Cardiac septum (tissue), 1 donor: ENCODE measurements at regions not wholly inside any gene's neighbourhood (a gene's known extent, or its start where the extent isn't known, plus 50 kb on each side); places are given as distances from the start of the nearest gene placed in this dataset.
"Not testable (repeated sequence)": the region's sequence is repeated elsewhere in the genome, so short reads cannot be mapped to it uniquely, and the experiment has no call there.

ENCODE experiments used
- DNase-seq: peaks from one replicate; pipeline ENCODE4 v3.0.0-alpha.2; 2020; ENCODE audit warnings: low spot score
- intact Hi-C: fragments of 100-400 bp; cut with DNase I; formaldehyde crosslinking; loops from one replicate; pipeline ENCODE4 v1.14.0; 2022
- donor health status: DM: no; HTN: no; CAD: no.

GRCh38 chr5:67904366-67904765 is 311.2 kb upstream of the PIK3R1 start:
- DNase-seq = no peak
- intact Hi-C loops = no loop called here

GRCh38 chr5:67903656-67904055 is 311.9 kb upstream of the PIK3R1 start:
- DNase-seq = no peak
- intact Hi-C loops = no loop called here

GRCh38 chr5:67903121-67903520 is 312.4 kb upstream of the PIK3R1 start:
- intact Hi-C loops = no loop called here
- DNase-seq = no peak

GRCh38 chr5:67902497-67902830 is 313.1 kb upstream of the PIK3R1 start:
- DNase-seq = no peak
- intact Hi-C loops = no loop called here

- no peak for DNase-seq
- intact Hi-C loops = no loop called here
Observed at GRCh38 chr5:67901814-67902496, 313.6 kb upstream of the PIK3R1 start.

- intact Hi-C loops = no loop called here
- DNase-seq = no peak
Observed at GRCh38 chr5:67900514-67900913, 315.0 kb upstream of the PIK3R1 start.

GRCh38 chr5:67897980-67898379 is 317.6 kb upstream of the PIK3R1 start:
- no peak for DNase-seq
- intact Hi-C loops = no loop called here

- no peak for DNase-seq
- intact Hi-C loops = no loop called here
Observed at GRCh38 chr5:67897431-67897830, 318.1 kb upstream of the PIK3R1 start.

- intact Hi-C loops = no loop called here
- no peak for DNase-seq
Observed at GRCh38 chr5:67896930-67897313, 318.6 kb upstream of the PIK3R1 start.

GRCh38 chr5:67896311-67896929 is 319.1 kb upstream of the PIK3R1 start:
- DNase-seq = no peak
- intact Hi-C loops = no loop called here

GRCh38 chr5:67889870-67890269 is 325.7 kb upstream of the PIK3R1 start:
- intact Hi-C loops, DNase-seq: not testable (repeated sequence)

GRCh38 chr5:67887748-67888161 is 327.8 kb upstream of the PIK3R1 start:
- DNase-seq = no peak
- intact Hi-C loops = no loop called here

GRCh38 chr5:67886761-67887160 is 328.8 kb upstream of the PIK3R1 start:
- intact Hi-C loops = no loop called here
- DNase-seq = no peak

GRCh38 chr5:67880876-67881275 is 334.7 kb upstream of the PIK3R1 start:
- intact Hi-C loops = no loop called here
- no peak for DNase-seq

- intact Hi-C loops = no loop called here
- DNase-seq = no peak
Observed at GRCh38 chr5:67880511-67880805, 335.1 kb upstream of the PIK3R1 start.

GRCh38 chr5:67879620-67880510 is 335.7 kb upstream of the PIK3R1 start:
- intact Hi-C loops = no loop called here
- DNase-seq = no peak

GRCh38 chr5:67878933-67879332 is 336.6 kb upstream of the PIK3R1 start:
- intact Hi-C loops = no loop called here
- no peak for DNase-seq

- intact Hi-C loops = no loop called here
- no peak for DNase-seq
Observed at GRCh38 chr5:67876371-67876770, 339.2 kb upstream of the PIK3R1 start.

- no peak for DNase-seq
- intact Hi-C loops = no loop called here
Observed at GRCh38 chr5:67875601-67876000, 340.0 kb upstream of the PIK3R1 start.

GRCh38 chr5:67873935-67874334 is 341.6 kb upstream of the PIK3R1 start:
- intact Hi-C loops = loop anchor here (5.0 kb wide), 1 partner anchor 67 kb away; no protein-coding TSS in a partner anchor
- no peak for DNase-seq

GRCh38 chr5:67870662-67871061 is 344.9 kb upstream of the PIK3R1 start:
- intact Hi-C loops = loop anchor here (5.0 kb wide), 1 partner anchor 63 kb away; no protein-coding TSS in a partner anchor
- no peak for DNase-seq
